SK-N-SH treated with all-trans-retinoic acid at 6 μM for 48 hours (cell line): ENCODE measurements at regions not wholly inside any gene's neighbourhood (a gene's known extent, or its start where the extent isn't known, plus 50 kb on each side); places are given as distances from the start of the nearest gene placed in this dataset.

Experiments
- ATAC-seq: fragments of 200-7000 bp; cut with Tn5 transposase; 3 replicates; pipeline ENCODE4 v1.9.1; 2020; ENCODE audit warnings: mild to moderate bottlenecking, moderate library complexity
- ARNTL ChIP-seq: fragments of 450-650 bp; formaldehyde crosslinking; IDR thresholded peaks from 2 replicates; pipeline ENCODE4 v1.5.0; 2020; ENCODE audit warnings: low read depth, mild to moderate bottlenecking, moderate library complexity, borderline replicate concordance
- BACH2 ChIP-seq: fragments of 250-450 bp; sonication (Bioruptor Pico); IDR thresholded peaks from 2 replicates; pipeline ENCODE4 v1.9.0; 2021; ENCODE audit warnings: mild to moderate bottlenecking, borderline replicate concordance
- CSDC2 ChIP-seq: fragments of 250-450 bp; sonication (Bioruptor Pico); IDR thresholded peaks from 2 replicates; pipeline ENCODE4 v1.5.0; 2020; ENCODE audit warnings: mild to moderate bottlenecking, moderate library complexity
- ESRRG ChIP-seq: fragments of 250-450 bp; sonication (Bioruptor Pico); IDR thresholded peaks from 2 replicates; pipeline ENCODE4 v1.6.1; 2021; ENCODE audit warnings: mild to moderate bottlenecking
- GLIS3 ChIP-seq: fragments of 250-450 bp; sonication (Bioruptor Pico); IDR thresholded peaks from 2 replicates; pipeline ENCODE4 v1.5.0; 2020; ENCODE audit warnings: mild to moderate bottlenecking, moderate library complexity
- ISL1 ChIP-seq: fragments of 250-450 bp; sonication (Bioruptor Pico); IDR thresholded peaks from 2 replicates; pipeline ENCODE4 v2.1.2; 2022; ENCODE audit warnings: mild to moderate bottlenecking, moderate library complexity
- OSR1 ChIP-seq: fragments of 250-450 bp; sonication (Bioruptor Pico); IDR thresholded peaks from 2 replicates; pipeline ENCODE4 v1.8.0; 2022; ENCODE audit warnings: moderate library complexity, mild to moderate bottlenecking, inconsistent platforms
- RARB ChIP-seq: fragments of 250-450 bp; sonication (Bioruptor Pico); IDR thresholded peaks from 2 replicates; pipeline ENCODE4 v1.8.0; 2021; ENCODE audit warnings: mild to moderate bottlenecking, moderate library complexity
- SNAI2 ChIP-seq: fragments of 250-450 bp; sonication (Bioruptor Pico); IDR thresholded peaks from 2 replicates; pipeline ENCODE4 v1.5.0; 2020; ENCODE audit warnings: mild to moderate bottlenecking, moderate library complexity
- TCF4 ChIP-seq: fragments of 250-450 bp; sonication (Bioruptor Pico); IDR thresholded peaks from 2 replicates; pipeline ENCODE4 v1.8.0; 2021; ENCODE audit warnings: mild to moderate bottlenecking, moderate library complexity, borderline replicate concordance
- TOX ChIP-seq: fragments of 250-450 bp; sonication (Bioruptor Pico); IDR thresholded peaks from 2 replicates; pipeline ENCODE4 v1.8.0; 2021; ENCODE audit warnings: mild to moderate bottlenecking, moderate library complexity, borderline replicate concordance
- ZC3H10 ChIP-seq: fragments of 250-450 bp; sonication (Bioruptor Pico); IDR thresholded peaks from 2 replicates; pipeline ENCODE4 v1.5.1; 2021; ENCODE audit warnings: mild to moderate bottlenecking, moderate library complexity
- ZFP3 ChIP-seq: fragments of 250-450 bp; sonication (Bioruptor Pico); IDR thresholded peaks from 2 replicates; pipeline ENCODE4 v1.5.0; 2020; ENCODE audit warnings: mild to moderate bottlenecking, moderate library complexity
- ZFP30 ChIP-seq: fragments of 450-650 bp; formaldehyde crosslinking; IDR thresholded peaks from 2 replicates; pipeline ENCODE4 v1.5.0; 2022; ENCODE audit warnings: mild to moderate bottlenecking, moderate library complexity
- ZNF565 ChIP-seq: fragments of 450-650 bp; formaldehyde crosslinking; conservative IDR thresholded peaks from 2 replicates; pipeline ENCODE4 v1.5.0; 2020; ENCODE audit warnings: low read depth, mild to moderate bottlenecking, moderate library complexity
- ZNF70 ChIP-seq: fragments of 450-650 bp; formaldehyde crosslinking; IDR thresholded peaks from 2 replicates; pipeline ENCODE4 v1.5.0; 2020; ENCODE audit warnings: mild to moderate bottlenecking, moderate library complexity
- ZNF8 ChIP-seq: fragments of 450-650 bp; formaldehyde crosslinking; IDR thresholded peaks from 2 replicates; pipeline ENCODE4 v1.5.0; 2020; ENCODE audit warnings: mild to moderate bottlenecking, moderate library complexity
- TF ChIP-seq, protein P1 (sequence below): fragments of 250-450 bp; sonication (Bioruptor Pico); IDR thresholded peaks from 2 replicates; pipeline ENCODE4 v1.8.0; 2020; ENCODE audit warnings: mild to moderate bottlenecking, moderate library complexity, borderline replicate concordance
- TF ChIP-seq, protein P2 (sequence below): fragments of 250-450 bp; sonication (Bioruptor Pico); IDR thresholded peaks from 2 replicates; pipeline ENCODE4 v1.5.1; 2020; ENCODE audit warnings: low read depth, mild to moderate bottlenecking, moderate library complexity
- TF ChIP-seq, protein P3 (sequence below): fragments of 250-450 bp; sonication (Bioruptor Pico); IDR thresholded peaks from 2 replicates; pipeline ENCODE4 v1.5.1; 2021; ENCODE audit warnings: mild to moderate bottlenecking, moderate library complexity
- TF ChIP-seq, protein P4 (sequence below): fragments of 250-450 bp; sonication (Bioruptor Pico); IDR thresholded peaks from 2 replicates; pipeline ENCODE4 v1.8.0; 2021; ENCODE audit warnings: low read depth, mild to moderate bottlenecking, moderate library complexity, borderline replicate concordance
- TF ChIP-seq, protein P5 (sequence below): fragments of 250-450 bp; sonication (Bioruptor Pico); IDR thresholded peaks from 2 replicates; pipeline ENCODE4 v1.5.0; 2020; ENCODE audit warnings: mild to moderate bottlenecking, moderate library complexity

DNA sequence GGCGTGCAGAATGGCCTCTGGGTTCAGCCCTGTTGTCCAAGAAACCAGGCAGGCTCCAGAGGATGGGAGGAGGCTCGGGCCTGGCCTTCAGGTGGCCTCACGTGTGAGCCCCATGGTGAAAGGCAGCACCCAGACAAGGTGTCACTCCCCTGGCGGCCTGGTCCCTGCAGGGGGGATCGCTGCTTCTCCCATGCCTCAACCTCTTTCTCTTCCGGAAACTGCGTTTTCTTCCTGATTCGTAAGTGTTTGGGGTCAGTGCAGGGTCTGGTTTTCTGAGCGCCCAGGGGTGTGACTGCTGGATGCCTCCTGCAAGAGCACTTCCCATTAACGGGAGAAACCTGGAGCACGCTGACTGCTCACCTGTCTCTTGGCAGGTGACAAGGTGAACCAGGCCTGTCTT, 70.0 kb upstream of the CIBAR2 start:
- no peak for ATAC-seq
- TF ChIP-seq ZNF565 (CRISPR knock-in tag) = no peak
- TF ChIP-seq, protein P1, sequence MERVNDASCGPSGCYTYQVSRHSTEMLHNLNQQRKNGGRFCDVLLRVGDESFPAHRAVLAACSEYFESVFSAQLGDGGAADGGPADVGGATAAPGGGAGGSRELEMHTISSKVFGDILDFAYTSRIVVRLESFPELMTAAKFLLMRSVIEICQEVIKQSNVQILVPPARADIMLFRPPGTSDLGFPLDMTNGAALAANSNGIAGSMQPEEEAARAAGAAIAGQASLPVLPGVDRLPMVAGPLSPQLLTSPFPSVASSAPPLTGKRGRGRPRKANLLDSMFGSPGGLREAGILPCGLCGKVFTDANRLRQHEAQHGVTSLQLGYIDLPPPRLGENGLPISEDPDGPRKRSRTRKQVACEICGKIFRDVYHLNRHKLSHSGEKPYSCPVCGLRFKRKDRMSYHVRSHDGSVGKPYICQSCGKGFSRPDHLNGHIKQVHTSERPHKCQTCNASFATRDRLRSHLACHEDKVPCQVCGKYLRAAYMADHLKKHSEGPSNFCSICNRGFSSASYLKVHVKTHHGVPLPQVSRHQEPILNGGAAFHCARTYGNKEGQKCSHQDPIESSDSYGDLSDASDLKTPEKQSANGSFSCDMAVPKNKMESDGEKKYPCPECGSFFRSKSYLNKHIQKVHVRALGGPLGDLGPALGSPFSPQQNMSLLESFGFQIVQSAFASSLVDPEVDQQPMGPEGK (CRISPR knock-in tag) = no peak
- no peak for TF ChIP-seq BACH2 (CRISPR knock-in tag)
- no peak for TF ChIP-seq ZFP30 (CRISPR knock-in tag)
- TF ChIP-seq, protein P2, sequence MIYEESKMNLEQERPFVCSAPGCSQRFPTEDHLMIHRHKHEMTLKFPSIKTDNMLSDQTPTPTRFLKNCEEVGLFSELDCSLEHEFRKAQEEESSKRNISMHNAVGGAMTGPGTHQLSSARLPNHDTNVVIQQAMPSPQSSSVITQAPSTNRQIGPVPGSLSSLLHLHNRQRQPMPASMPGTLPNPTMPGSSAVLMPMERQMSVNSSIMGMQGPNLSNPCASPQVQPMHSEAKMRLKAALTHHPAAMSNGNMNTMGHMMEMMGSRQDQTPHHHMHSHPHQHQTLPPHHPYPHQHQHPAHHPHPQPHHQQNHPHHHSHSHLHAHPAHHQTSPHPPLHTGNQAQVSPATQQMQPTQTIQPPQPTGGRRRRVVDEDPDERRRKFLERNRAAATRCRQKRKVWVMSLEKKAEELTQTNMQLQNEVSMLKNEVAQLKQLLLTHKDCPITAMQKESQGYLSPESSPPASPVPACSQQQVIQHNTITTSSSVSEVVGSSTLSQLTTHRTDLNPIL (CRISPR knock-in tag) = no peak
- TF ChIP-seq CSDC2 (CRISPR knock-in tag) = no peak
- TF ChIP-seq ZC3H10 = no peak

DNA sequence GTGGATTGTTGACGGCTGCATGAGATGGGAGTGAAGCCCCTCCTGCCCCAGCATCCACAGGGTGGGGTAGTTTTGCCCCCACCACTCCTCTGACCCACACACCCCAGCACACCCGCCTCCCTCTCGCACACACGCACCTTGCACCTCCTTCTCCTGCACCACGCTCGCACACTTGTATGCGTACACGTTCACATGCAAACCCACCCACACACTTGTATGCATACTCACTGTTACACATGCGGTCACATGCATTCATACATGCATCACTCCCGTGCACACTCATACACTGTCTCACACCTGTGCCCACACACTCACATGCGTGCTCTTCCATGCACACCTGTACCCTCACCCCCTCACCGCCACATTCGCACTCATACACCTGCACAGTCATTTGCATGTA, 70.5 kb upstream of the CIBAR2 start:
- ATAC-seq = no peak
- TF ChIP-seq SNAI2 (CRISPR knock-in tag) (no peak), ZFP3 (no peak), ESRRG (CRISPR knock-in tag) (no peak), TCF4 (CRISPR knock-in tag) (no peak), RARB (CRISPR knock-in tag) (no peak), ARNTL (no peak), ZFP30 (CRISPR knock-in tag) (no peak), GLIS3 (no peak), TOX (CRISPR knock-in tag) (no peak), ZNF565 (CRISPR knock-in tag) (no peak), BACH2 (CRISPR knock-in tag) (no peak), OSR1 (CRISPR knock-in tag) (no peak), CSDC2 (CRISPR knock-in tag) (no peak), ISL1 (CRISPR knock-in tag) (no peak), ZNF70 (CRISPR knock-in tag) (no peak), ZNF8 (CRISPR knock-in tag) (no peak)
- TF ChIP-seq, protein P3, sequence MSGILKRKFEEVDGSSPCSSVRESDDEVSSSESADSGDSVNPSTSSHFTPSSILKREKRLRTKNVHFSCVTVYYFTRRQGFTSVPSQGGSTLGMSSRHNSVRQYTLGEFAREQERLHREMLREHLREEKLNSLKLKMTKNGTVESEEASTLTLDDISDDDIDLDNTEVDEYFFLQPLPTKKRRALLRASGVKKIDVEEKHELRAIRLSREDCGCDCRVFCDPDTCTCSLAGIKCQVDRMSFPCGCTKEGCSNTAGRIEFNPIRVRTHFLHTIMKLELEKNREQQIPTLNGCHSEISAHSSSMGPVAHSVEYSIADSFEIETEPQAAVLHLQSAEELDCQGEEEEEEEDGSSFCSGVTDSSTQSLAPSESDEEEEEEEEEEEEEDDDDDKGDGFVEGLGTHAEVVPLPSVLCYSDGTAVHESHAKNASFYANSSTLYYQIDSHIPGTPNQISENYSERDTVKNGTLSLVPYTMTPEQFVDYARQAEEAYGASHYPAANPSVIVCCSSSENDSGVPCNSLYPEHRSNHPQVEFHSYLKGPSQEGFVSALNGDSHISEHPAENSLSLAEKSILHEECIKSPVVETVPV = no peak
- TF ChIP-seq, protein P4, sequence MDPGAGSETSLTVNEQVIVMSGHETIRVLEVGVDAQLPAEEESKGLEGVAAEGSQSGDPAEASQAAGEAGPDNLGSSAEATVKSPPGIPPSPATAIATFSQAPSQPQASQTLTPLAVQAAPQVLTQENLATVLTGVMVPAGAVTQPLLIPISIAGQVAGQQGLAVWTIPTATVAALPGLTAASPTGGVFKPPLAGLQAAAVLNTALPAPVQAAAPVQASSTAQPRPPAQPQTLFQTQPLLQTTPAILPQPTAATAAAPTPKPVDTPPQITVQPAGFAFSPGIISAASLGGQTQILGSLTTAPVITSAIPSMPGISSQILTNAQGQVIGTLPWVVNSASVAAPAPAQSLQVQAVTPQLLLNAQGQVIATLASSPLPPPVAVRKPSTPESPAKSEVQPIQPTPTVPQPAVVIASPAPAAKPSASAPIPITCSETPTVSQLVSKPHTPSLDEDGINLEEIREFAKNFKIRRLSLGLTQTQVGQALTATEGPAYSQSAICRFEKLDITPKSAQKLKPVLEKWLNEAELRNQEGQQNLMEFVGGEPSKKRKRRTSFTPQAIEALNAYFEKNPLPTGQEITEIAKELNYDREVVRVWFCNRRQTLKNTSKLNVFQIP (CRISPR knock-in tag) = no peak
- TF ChIP-seq, protein P1 (CRISPR knock-in tag) = no peak
- TF ChIP-seq, protein P5, sequence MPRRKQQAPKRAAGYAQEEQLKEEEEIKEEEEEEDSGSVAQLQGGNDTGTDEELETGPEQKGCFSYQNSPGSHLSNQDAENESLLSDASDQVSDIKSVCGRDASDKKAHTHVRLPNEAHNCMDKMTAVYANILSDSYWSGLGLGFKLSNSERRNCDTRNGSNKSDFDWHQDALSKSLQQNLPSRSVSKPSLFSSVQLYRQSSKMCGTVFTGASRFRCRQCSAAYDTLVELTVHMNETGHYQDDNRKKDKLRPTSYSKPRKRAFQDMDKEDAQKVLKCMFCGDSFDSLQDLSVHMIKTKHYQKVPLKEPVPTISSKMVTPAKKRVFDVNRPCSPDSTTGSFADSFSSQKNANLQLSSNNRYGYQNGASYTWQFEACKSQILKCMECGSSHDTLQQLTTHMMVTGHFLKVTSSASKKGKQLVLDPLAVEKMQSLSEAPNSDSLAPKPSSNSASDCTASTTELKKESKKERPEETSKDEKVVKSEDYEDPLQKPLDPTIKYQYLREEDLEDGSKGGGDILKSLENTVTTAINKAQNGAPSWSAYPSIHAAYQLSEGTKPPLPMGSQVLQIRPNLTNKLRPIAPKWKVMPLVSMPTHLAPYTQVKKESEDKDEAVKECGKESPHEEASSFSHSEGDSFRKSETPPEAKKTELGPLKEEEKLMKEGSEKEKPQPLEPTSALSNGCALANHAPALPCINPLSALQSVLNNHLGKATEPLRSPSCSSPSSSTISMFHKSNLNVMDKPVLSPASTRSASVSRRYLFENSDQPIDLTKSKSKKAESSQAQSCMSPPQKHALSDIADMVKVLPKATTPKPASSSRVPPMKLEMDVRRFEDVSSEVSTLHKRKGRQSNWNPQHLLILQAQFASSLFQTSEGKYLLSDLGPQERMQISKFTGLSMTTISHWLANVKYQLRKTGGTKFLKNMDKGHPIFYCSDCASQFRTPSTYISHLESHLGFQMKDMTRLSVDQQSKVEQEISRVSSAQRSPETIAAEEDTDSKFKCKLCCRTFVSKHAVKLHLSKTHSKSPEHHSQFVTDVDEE (CRISPR knock-in tag) = no peak
